Left ventricle myocardium inferior (tissue), 1 donor: ENCODE measurements at regions not wholly inside any gene's neighbourhood (a gene's known extent, or its start where the extent isn't known, plus 50 kb on each side); places are given as distances from the start of the nearest gene placed in this dataset.
"Not testable (repeated sequence)": the region's sequence is repeated elsewhere in the genome, so short reads cannot be mapped to it uniquely, and the experiment has no call there.

Source experiments
- DNase-seq: peaks from one replicate; pipeline ENCODE4 v3.0.0-alpha.2; 2020
- H3K27ac ChIP-seq: fragments of 200-600 bp; replicated peaks from 2 replicates; pipeline ENCODE4 v1.8.0; 2021
- H3K27me3 ChIP-seq: fragments of 200-600 bp; 2 replicates; pipeline ENCODE4 v1.8.0; 2021; ENCODE audit warnings: low read depth
- H3K36me3 ChIP-seq: fragments of 200-600 bp; 2 replicates; pipeline ENCODE4 v1.8.0; 2021
- H3K4me1 ChIP-seq: fragments of 200-600 bp; 2 replicates; pipeline ENCODE4 v1.8.0; 2021
- H3K4me3 ChIP-seq: fragments of 200-600 bp; 2 replicates; pipeline ENCODE4 v1.8.0; 2021; ENCODE audit warnings: mild to moderate bottlenecking, moderate library complexity
- H3K9me3 ChIP-seq: fragments of 200-600 bp; replicated peaks from 2 replicates; pipeline ENCODE4 v1.8.0; 2021
- intact Hi-C: fragments of 100-400 bp; cut with micrococcal nuclease; formaldehyde crosslinking; loops from one replicate; pipeline ENCODE4 v1.11.0; 2022
- TF ChIP-seq, protein P1 (sequence below): fragments of 200-600 bp; IDR thresholded peaks from 2 replicates; pipeline ENCODE4 v1.8.0; 2021; ENCODE audit warnings: antibody characterized with exemption, mild to moderate bottlenecking, borderline replicate concordance
- donor health status: DM: no; HTN: yes; CAD: no; lungs with severe emphysema.

DNA sequence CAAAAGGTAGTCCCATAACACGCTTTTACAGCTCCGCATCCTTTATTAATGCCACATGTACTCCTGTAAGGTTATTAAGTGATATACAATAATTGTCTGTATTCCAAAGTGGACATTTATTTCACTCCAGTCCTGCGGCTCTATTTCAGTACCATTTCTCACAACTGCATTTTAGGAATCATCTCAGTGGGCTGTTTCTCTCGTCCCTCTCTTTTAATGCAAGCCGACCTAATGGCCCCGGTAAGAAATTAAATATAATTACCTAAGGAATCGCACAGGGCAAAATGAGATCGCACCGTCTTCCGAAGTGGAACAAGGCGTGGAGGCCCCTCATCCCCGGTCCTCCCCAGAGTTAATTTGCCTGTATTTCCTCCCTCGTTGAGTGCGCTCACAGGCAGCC lies 216.5 kb downstream of the RAB11FIP2 start:
- intact Hi-C loops, result no loop called here
- no peak for DNase-seq

DNA sequence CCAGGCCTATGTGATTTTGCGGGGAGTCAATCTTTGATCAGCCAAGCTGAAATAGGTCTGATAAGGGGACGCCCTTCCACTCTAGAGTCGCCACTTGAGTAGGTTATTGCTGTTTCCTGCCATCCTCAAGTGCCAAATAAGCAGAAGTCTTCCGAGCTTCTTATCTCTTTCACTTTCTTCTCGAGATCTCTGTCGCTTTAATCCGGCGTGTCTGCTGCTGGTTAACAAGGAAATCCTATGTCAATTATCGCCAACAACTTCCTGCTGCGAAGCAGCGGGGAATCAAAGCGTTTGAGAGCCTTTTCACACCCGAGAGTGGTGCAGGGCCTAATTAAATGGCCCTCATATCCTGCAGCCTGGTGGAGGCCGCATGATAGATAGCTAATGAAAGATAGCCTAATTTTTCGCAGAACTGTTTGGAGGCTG lies 215.9 kb downstream of the RAB11FIP2 start:
- H3K27me3 ChIP-seq, result peaks cover 39% of the 10 kb centered on the region
- H3K27ac ChIP-seq, result no peak overlapping the region
- peak overlapping the region; percentile 4 for H3K4me3 ChIP-seq
- H3K36me3 ChIP-seq, result no peaks in the 10 kb centered on the region
- intact Hi-C loops, result no loop called here
- TF ChIP-seq, protein P1, sequence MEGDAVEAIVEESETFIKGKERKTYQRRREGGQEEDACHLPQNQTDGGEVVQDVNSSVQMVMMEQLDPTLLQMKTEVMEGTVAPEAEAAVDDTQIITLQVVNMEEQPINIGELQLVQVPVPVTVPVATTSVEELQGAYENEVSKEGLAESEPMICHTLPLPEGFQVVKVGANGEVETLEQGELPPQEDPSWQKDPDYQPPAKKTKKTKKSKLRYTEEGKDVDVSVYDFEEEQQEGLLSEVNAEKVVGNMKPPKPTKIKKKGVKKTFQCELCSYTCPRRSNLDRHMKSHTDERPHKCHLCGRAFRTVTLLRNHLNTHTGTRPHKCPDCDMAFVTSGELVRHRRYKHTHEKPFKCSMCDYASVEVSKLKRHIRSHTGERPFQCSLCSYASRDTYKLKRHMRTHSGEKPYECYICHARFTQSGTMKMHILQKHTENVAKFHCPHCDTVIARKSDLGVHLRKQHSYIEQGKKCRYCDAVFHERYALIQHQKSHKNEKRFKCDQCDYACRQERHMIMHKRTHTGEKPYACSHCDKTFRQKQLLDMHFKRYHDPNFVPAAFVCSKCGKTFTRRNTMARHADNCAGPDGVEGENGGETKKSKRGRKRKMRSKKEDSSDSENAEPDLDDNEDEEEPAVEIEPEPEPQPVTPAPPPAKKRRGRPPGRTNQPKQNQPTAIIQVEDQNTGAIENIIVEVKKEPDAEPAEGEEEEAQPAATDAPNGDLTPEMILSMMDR, result no peak
- no peaks in the 10 kb centered on the region for H3K9me3 ChIP-seq
- no peak for DNase-seq
- no peaks in the 10 kb centered on the region for H3K4me1 ChIP-seq

More for the DNA sequence above, 216.5 kb downstream of the RAB11FIP2 start:
- Histone ChIP-seq H3K4me1 (no peaks in the 10 kb centered on the region), H3K9me3 (no peaks in the 10 kb centered on the region), H3K27ac (no peak overlapping the region), H3K36me3 (no peaks in the 10 kb centered on the region), H3K4me3 (no peak overlapping the region), H3K27me3 (peaks cover 43% of the 10 kb centered on the region)
- TF ChIP-seq, protein P1, result no peak

DNA sequence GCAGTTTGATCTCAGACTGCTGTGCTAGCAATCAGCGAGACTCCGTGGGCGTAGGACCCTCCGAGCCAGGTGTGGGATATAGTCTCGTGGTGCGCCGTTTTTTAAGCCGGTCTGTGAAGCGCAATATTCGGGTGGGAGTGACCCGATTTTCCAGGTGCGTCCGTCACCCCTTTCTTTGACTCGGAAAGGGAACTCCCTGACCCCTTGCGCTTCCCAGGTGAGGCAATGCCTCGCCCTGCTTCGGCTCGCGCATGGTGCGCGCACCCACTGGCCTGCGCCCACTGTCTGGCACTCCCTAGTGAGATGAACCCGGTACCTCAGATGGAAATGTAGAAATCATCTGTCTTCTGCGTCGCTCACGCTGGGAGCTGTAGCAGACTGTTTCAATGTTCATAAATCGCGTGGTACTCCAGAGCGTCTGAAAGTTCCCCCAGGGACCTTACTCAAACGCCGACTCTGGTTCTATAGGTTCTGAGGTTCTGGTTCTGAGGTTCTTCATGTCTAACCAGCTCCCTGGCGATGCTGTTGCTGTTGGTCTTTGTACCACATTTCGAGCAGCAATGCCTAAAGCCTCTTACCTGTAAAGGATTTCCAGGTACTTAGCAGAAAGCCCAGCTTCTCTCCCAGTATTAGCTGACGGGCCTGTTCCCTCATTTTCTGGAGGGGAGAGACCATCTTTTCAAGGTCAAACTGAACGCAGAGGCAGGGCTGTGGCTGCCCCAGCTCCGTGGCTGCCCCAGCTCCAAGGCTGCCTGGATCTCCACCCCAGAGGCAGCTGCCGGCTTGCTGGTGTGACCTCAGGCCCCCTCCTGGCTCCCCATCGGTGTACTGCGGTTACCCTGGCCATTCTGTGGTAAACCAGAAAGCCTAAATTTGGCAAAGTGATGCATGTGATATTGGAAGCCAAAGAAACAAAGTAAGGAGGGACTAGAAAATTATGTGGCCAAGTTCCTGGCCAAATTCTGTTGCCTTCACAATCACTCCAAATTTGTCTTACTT lies 207.9 kb downstream of the RAB11FIP2 start:
- H3K4me3 ChIP-seq, H3K9me3 ChIP-seq, DNase-seq, H3K4me1 ChIP-seq, intact Hi-C loops, H3K27ac ChIP-seq, H3K36me3 ChIP-seq: not testable (repeated sequence)
- peaks cover 43% of the 10 kb centered on the region for H3K27me3 ChIP-seq

DNA sequence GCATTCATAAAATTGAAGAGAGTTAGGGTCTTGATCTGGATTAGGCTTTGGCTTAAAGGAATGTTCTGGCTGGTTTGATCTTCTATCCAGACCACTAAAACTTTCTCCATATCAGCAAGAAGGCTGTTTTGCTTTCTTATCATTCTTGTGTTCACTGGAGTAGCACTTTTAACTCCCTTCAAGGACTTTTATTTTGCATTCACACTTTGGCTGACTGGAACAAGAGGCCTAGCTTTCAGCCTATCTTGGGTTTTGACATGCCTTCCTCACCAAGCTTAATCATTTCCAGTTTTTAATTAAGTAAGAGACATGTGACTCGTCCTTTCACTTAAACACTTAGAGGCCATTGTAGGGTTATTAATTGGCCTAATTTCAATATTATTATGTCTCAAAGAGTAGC lies 190.3 kb downstream of the RAB11FIP2 start:
- DNase-seq, H3K4me1 ChIP-seq, H3K4me3 ChIP-seq, H3K27ac ChIP-seq, intact Hi-C loops, H3K36me3 ChIP-seq: not testable (repeated sequence)
- peaks cover 10% of the 10 kb centered on the region for H3K9me3 ChIP-seq
- H3K27me3 ChIP-seq, result peaks cover 67% of the 10 kb centered on the region

DNA sequence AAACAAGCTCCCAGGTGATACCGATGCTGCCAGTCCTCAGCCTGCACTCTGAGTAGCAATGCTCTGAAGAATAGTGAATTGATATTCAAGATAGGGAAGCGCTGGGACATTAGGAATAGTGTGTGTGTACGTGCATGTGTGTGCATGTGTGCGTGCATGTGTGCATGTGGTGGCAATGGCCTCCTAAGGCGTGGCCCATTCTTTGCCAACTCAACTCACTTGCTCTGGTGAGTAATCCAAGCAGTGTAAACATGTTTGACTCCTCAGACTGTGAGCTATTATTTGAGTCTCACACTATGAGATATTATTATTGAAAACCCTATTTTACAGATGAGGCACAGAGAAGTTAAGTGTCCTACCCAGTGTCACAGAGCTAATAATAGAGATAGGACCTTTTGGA lies 186.6 kb downstream of the RAB11FIP2 start:
- Histone ChIP-seq H3K27ac (no peak overlapping the region), H3K9me3 (peaks cover 10% of the 10 kb centered on the region), H3K4me3 (no peak overlapping the region), H3K27me3 (peaks cover 66% of the 10 kb centered on the region), H3K4me1 (no peaks in the 10 kb centered on the region), H3K36me3 (no peaks in the 10 kb centered on the region)
- no peak for DNase-seq
- TF ChIP-seq, protein P1, result no peak
- intact Hi-C loops, result no loop called here

DNA sequence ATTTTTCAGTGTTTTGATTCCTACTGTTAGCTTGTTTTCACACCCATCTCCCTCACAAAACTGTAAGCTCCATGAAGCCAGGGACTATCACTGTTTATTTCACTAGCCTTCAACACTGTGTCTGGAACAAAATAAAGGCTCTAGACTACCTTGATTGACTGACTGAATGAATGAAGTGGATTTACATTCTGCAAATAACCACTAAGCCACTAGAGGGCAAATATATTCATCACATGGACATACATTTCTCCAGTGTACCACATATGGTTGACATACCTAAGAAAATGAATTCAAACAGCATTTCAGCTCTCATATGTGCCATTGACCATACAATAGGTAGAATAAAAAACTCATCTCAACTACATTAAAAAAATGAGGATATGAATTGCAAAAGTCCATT lies 185.9 kb downstream of the RAB11FIP2 start:
- Histone ChIP-seq H3K27me3 (peaks cover 69% of the 10 kb centered on the region), H3K27ac (no peak overlapping the region), H3K9me3 (peaks cover 6% of the 10 kb centered on the region), H3K36me3 (no peaks in the 10 kb centered on the region), H3K4me1 (no peaks in the 10 kb centered on the region), H3K4me3 (no peak overlapping the region)
- intact Hi-C loops, result no loop called here
- DNase-seq, result no peak
- TF ChIP-seq, protein P1, result peak; percentile 32
